Trophoblast cell (in vitro differentiated cells and primary cell): ENCODE measurements at regions not wholly inside any gene's neighbourhood (a gene's known extent, or its start where the extent isn't known, plus 50 kb on each side); places are given as distances from the start of the nearest gene placed in this dataset.

Source experiments
- DNase-seq, 2 donors: peaks; one replicate each; pipeline ENCODE4 v3.0.0-alpha.2; 2016
- H2AFZ ChIP-seq: 2 replicates; pipeline ENCODE4 v1.6.1; 2013; ENCODE audit warnings: low read length, moderate library complexity, mild to moderate bottlenecking; ENCODE audit not compliant: insufficient read depth, poor library complexity
- H2AK5ac ChIP-seq: 2 replicates; pipeline ENCODE4 v1.6.1; 2013; ENCODE audit warnings: mild to moderate bottlenecking, low read length
- H2BK120ac ChIP-seq: 2 replicates; pipeline ENCODE4 v1.6.1; 2013; ENCODE audit warnings: low read length, mild to moderate bottlenecking, moderate library complexity; ENCODE audit not compliant: insufficient read depth, poor library complexity
- H2BK12ac ChIP-seq: 2 replicates; pipeline ENCODE4 v1.6.1; 2013; ENCODE audit warnings: mild to moderate bottlenecking, low read length, moderate library complexity
- H2BK5ac ChIP-seq: 2 replicates; pipeline ENCODE4 v1.6.1; 2013; ENCODE audit warnings: low read length, low read depth, moderate library complexity, mild to moderate bottlenecking; ENCODE audit not compliant: poor library complexity
- H3K14ac ChIP-seq: 2 replicates; pipeline ENCODE4 v1.6.1; 2013; ENCODE audit warnings: mild to moderate bottlenecking, low read length
- H3K18ac ChIP-seq: 2 replicates; pipeline ENCODE4 v1.6.1; 2013; ENCODE audit warnings: mild to moderate bottlenecking, low read length
- H3K23ac ChIP-seq: 2 replicates; pipeline ENCODE4 v1.6.1; 2013; ENCODE audit warnings: low read length
- H3K27ac ChIP-seq: 2 replicates; pipeline ENCODE4 v1.5.1; 2013; ENCODE audit warnings: low read depth, mild to moderate bottlenecking, inconsistent platforms, low read length, moderate library complexity
- H3K27me3 ChIP-seq: 2 replicates; pipeline ENCODE4 v1.6.1; 2013; ENCODE audit warnings: inconsistent platforms, mild to moderate bottlenecking, low read length, moderate library complexity; ENCODE audit not compliant: insufficient read depth
- H3K36me3 ChIP-seq, 2 experiments: 1 replicate in 1 of 2; 2 replicates in 1 of 2; pipeline ENCODE4 v1.6.1; 2013; ENCODE audit warnings: low read length in 2 of 2, mild to moderate bottlenecking in 2 of 2, moderate library complexity in 1 of 2; ENCODE audit not compliant: insufficient read depth in 2 of 2, control insufficient read depth in 1 of 2
- H3K4ac ChIP-seq: 2 replicates; pipeline ENCODE4 v1.6.1; 2013; ENCODE audit warnings: low read depth, mild to moderate bottlenecking, low read length, moderate library complexity
- H3K4me1 ChIP-seq, 2 experiments: 1 replicate in 1 of 2; 2 replicates in 1 of 2; pipeline ENCODE4 v1.6.1; 2013; ENCODE audit warnings: low read length in 2 of 2, mild to moderate bottlenecking in 2 of 2, moderate library complexity in 1 of 2; ENCODE audit not compliant: insufficient read depth in 2 of 2, control insufficient read depth in 1 of 2
- H3K4me2 ChIP-seq: 2 replicates; pipeline ENCODE4 v1.6.1; 2013; ENCODE audit warnings: inconsistent platforms, mild to moderate bottlenecking, low read length, moderate library complexity
- H3K4me3 ChIP-seq: 2 replicates; pipeline ENCODE4 v1.5.1; 2013; ENCODE audit warnings: mild to moderate bottlenecking, low read depth, low read length, inconsistent platforms
- H3K79me1 ChIP-seq: one replicate; pipeline ENCODE4 v1.6.1; 2013; ENCODE audit warnings: low read length
- H3K79me2 ChIP-seq: 2 replicates; pipeline ENCODE4 v1.6.1; 2013; ENCODE audit warnings: low read length, mild to moderate bottlenecking; ENCODE audit not compliant: control insufficient read depth, insufficient read depth, poor library complexity
- H3K9ac ChIP-seq: 2 replicates; pipeline ENCODE4 v1.6.1; 2013; ENCODE audit warnings: mild to moderate bottlenecking, low read length
- H3K9me3 ChIP-seq: 2 replicates; pipeline ENCODE4 v1.6.1; 2013; ENCODE audit warnings: low read depth, mild to moderate bottlenecking, control low read depth, inconsistent platforms, low read length; ENCODE audit not compliant: insufficient read depth
- H4K12ac ChIP-seq: 2 replicates; pipeline ENCODE4 v1.6.1; 2013; ENCODE audit warnings: low read depth, mild to moderate bottlenecking, low read length, moderate library complexity
- H4K8ac ChIP-seq: 2 replicates; pipeline ENCODE4 v1.6.1; 2013; ENCODE audit warnings: low read depth, mild to moderate bottlenecking, low read length, moderate library complexity
- H4K91ac ChIP-seq: one replicate; pipeline ENCODE4 v1.6.1; 2013; ENCODE audit warnings: low read depth, mild to moderate bottlenecking, low read length, moderate library complexity
- WGBS: extraction: QIAGEN DNeasy Blood & Tissue Kit; methylation state at CpG from one replicate; pipeline ENCODE4 v1.1.7; 2013; ENCODE audit warnings: missing lambda C conversion rate; ENCODE audit not compliant: insufficient read length, insufficient coverage; ENCODE audit errors: extremely low coverage; 5-methylcytosine and 5-hydroxymethylcytosine counted together

- Histone ChIP-seq H2BK5ac (no peak overlapping the region), H3K4me1 (no peaks in the 10 kb centered on the region), H2AFZ (no peak overlapping the region), H2AK5ac (no peak overlapping the region), H3K27me3 (no peaks in the 10 kb centered on the region), H4K12ac (no peak overlapping the region), H2BK120ac (no peak overlapping the region), H3K36me3 (no peaks in the 10 kb centered on the region), H4K91ac (no peak overlapping the region), H3K23ac (no peak overlapping the region), H3K4me3 (no peak overlapping the region), H4K8ac (no peak overlapping the region), H3K18ac (no peak overlapping the region), H3K9me3 (no peaks in the 10 kb centered on the region), H3K14ac (no peak overlapping the region), H2BK12ac (no peak overlapping the region), H3K27ac (no peak overlapping the region), H3K4me2 (no peak overlapping the region), H3K79me2 (no peaks in the 10 kb centered on the region), H3K4ac (no peak overlapping the region), H3K9ac (no peak overlapping the region), H3K79me1 (no peaks in the 10 kb centered on the region)
- no CpG with 5 or more reads among the region's 1 CpG for WGBS
- no peak for DNase-seq
Measured at GRCh38 chr4:162797108-162797507, 369.6 kb downstream of the NAF1 start.

GRCh38 chr4:162793571-162793970 is 373.1 kb downstream of the NAF1 start:
- Histone ChIP-seq H2BK5ac (no peak overlapping the region), H3K4me1 (no peaks in the 10 kb centered on the region), H3K14ac (no peak overlapping the region), H3K27me3 (no peaks in the 10 kb centered on the region), H3K4me3 (no peak overlapping the region), H3K9me3 (no peaks in the 10 kb centered on the region), H3K79me1 (no peaks in the 10 kb centered on the region), H2AFZ (no peak overlapping the region), H4K91ac (no peak overlapping the region), H3K23ac (no peak overlapping the region), H3K18ac (no peak overlapping the region), H3K36me3 (no peaks in the 10 kb centered on the region), H2AK5ac (no peak overlapping the region), H4K8ac (no peak overlapping the region), H3K4me2 (no peak overlapping the region), H3K9ac (no peak overlapping the region), H2BK12ac (no peak overlapping the region), H3K4ac (no peak overlapping the region), H3K27ac (no peak overlapping the region), H4K12ac (no peak overlapping the region), H3K79me2 (no peaks in the 10 kb centered on the region), H2BK120ac (no peak overlapping the region)
- WGBS = no CpG with 5 or more reads among the region's 2 CpGs
- peak; percentile 13 to 87 for DNase-seq

- Histone ChIP-seq H3K9ac (no peak overlapping the region), H2AFZ (no peak overlapping the region), H3K79me1 (no peaks in the 10 kb centered on the region), H3K4me1 (no peaks in the 10 kb centered on the region), H4K12ac (no peak overlapping the region), H3K23ac (no peak overlapping the region), H3K27ac (no peak overlapping the region), H3K4me2 (no peak overlapping the region), H2BK12ac (no peak overlapping the region), H3K14ac (no peak overlapping the region), H3K27me3 (no peaks in the 10 kb centered on the region), H3K18ac (no peak overlapping the region), H4K91ac (no peak overlapping the region), H2BK120ac (no peak overlapping the region), H3K79me2 (no peaks in the 10 kb centered on the region), H3K9me3 (no peaks in the 10 kb centered on the region), H3K4me3 (no peak overlapping the region), H3K4ac (no peak overlapping the region), H3K36me3 (no peaks in the 10 kb centered on the region), H2BK5ac (no peak overlapping the region), H2AK5ac (no peak overlapping the region), H4K8ac (no peak overlapping the region)
- peak in 1 of 2 donors; percentile 52 for DNase-seq
- no CpG with 5 or more reads among the region's 2 CpGs for WGBS
Measured at GRCh38 chr4:162793004-162793403, 373.7 kb downstream of the NAF1 start.

- Histone ChIP-seq H3K4me1 (no peaks in the 10 kb centered on the region), H3K79me1 (no peaks in the 10 kb centered on the region), H3K27ac (no peak overlapping the region), H3K27me3 (no peaks in the 10 kb centered on the region), H2BK120ac (no peak overlapping the region), H4K12ac (no peak overlapping the region), H3K4me2 (no peak overlapping the region), H2BK5ac (no peak overlapping the region), H2AK5ac (no peak overlapping the region), H3K23ac (no peak overlapping the region), H3K14ac (no peak overlapping the region), H3K36me3 (no peaks in the 10 kb centered on the region), H4K91ac (no peak overlapping the region), H3K18ac (no peak overlapping the region), H3K9me3 (no peaks in the 10 kb centered on the region), H3K4me3 (no peak overlapping the region), H3K9ac (no peak overlapping the region), H3K79me2 (no peaks in the 10 kb centered on the region), H2BK12ac (no peak overlapping the region), H2AFZ (no peak overlapping the region), H4K8ac (no peak overlapping the region), H3K4ac (no peak overlapping the region)
- WGBS = no CpG with 5 or more reads among the region's 2 CpGs
- DNase-seq = peak in 1 of 2 donors; percentile 17
Measured at GRCh38 chr4:162791226-162791625, 375.5 kb downstream of the NAF1 start.
